ENCODE measurements at regions not wholly inside any gene's neighbourhood (a gene's known extent, or its start where the extent isn't known, plus 50 kb on each side); places are given as distances from the start of the nearest gene placed in this dataset.

GRCh38 chr6:94454231-94454630, 1034.9 kb upstream of the EPHA7 start:
- TF ChIP-seq CTCF (IDR thresholded peaks at IDR 0.05; ENCODE audit: poor library complexity, severe bottlenecking) (no peak), RAD21 (conservative IDR thresholded peaks at IDR 0.05) (no peak), EZH2 (IDR thresholded peaks at IDR 0.05; ENCODE audit: borderline replicate concordance, insufficient read depth, low read length, poor library complexity, severe bottlenecking) (no peak)

All from neural cell (in vitro differentiated cells).